OCI-LY1 (cell line): ENCODE measurements at regions not wholly inside any gene's neighbourhood (a gene's known extent, or its start where the extent isn't known, plus 50 kb on each side); places are given as distances from the start of the nearest gene placed in this dataset.

Experiments
- H2AFZ ChIP-seq: fragments of 200-600 bp; sonication (generic), shearing (Covaris generic); 2 replicates; pipeline ENCODE4 v1.6.0; 2014; ENCODE audit warnings: antibody characterized with exemption, mild to moderate bottlenecking, low read length
- H3F3A ChIP-seq: fragments of 200-600 bp; sonication (generic), shearing (Covaris generic); 2 replicates; pipeline ENCODE4 v1.6.0; 2014; ENCODE audit warnings: mild to moderate bottlenecking, antibody characterized with exemption, low read length, moderate library complexity; ENCODE audit not compliant: insufficient read depth
- H3K27ac ChIP-seq: fragments of 200-600 bp; sonication (generic); 2 replicates; pipeline ENCODE4 v1.5.1; 2014; ENCODE audit warnings: low read length, mixed run types, mild to moderate bottlenecking, low read depth; ENCODE audit not compliant: poor library complexity, severe bottlenecking
- H3K27me3 ChIP-seq: fragments of 200-600 bp; sonication (generic); 2 replicates; pipeline ENCODE4 v1.6.0; 2014; ENCODE audit warnings: antibody characterized with exemption, mild to moderate bottlenecking, low read length, moderate library complexity; ENCODE audit not compliant: insufficient read depth
- H3K36me3 ChIP-seq: fragments of 200-600 bp; sonication (generic); 2 replicates; pipeline ENCODE4 v1.6.1; 2014; ENCODE audit warnings: mild to moderate bottlenecking, antibody characterized with exemption, low read length, moderate library complexity, mixed read lengths; ENCODE audit not compliant: insufficient read depth
- H3K4me1 ChIP-seq: fragments of 200-600 bp; sonication (generic); 2 replicates; pipeline ENCODE4 v1.5.1; 2014; ENCODE audit warnings: mild to moderate bottlenecking, low read length, moderate library complexity; ENCODE audit not compliant: insufficient read depth, severe bottlenecking
- H3K4me2 ChIP-seq: fragments of 200-600 bp; sonication (generic), shearing (Covaris generic); 2 replicates; pipeline ENCODE4 v1.6.1; 2014; ENCODE audit warnings: low read length
- H3K4me3 ChIP-seq: fragments of 200-600 bp; sonication (generic); 2 replicates; pipeline ENCODE4 v1.5.1; 2014; ENCODE audit warnings: low read length, low read depth, mild to moderate bottlenecking, mixed read lengths; ENCODE audit not compliant: poor library complexity, severe bottlenecking
- H3K79me2 ChIP-seq: fragments of 200-600 bp; shearing (Covaris generic); 2 replicates; pipeline ENCODE4 v1.6.1; 2016; ENCODE audit warnings: mixed run types, low read length, mixed read lengths; ENCODE audit not compliant: insufficient read depth
- H3K9ac ChIP-seq: fragments of 200-600 bp; sonication (generic), shearing (Covaris generic); 2 replicates; pipeline ENCODE4 v1.6.1; 2014; ENCODE audit warnings: mild to moderate bottlenecking, low read length, mixed read lengths
- H3K9me2 ChIP-seq: fragments of 200-600 bp; sonication (generic), shearing (Covaris generic); 2 replicates; pipeline ENCODE4 v1.6.1; 2014; ENCODE audit warnings: low read depth, mild to moderate bottlenecking, low read length, mixed read lengths
- H3K9me3 ChIP-seq: fragments of 200-600 bp; shearing (Covaris generic); 2 replicates; pipeline ENCODE4 v1.6.1; 2014; ENCODE audit warnings: low read length, mixed read lengths
- H4K20me1 ChIP-seq: fragments of 200-600 bp; sonication (generic), shearing (Covaris generic); 2 replicates; pipeline ENCODE4 v1.6.0; 2016; ENCODE audit warnings: mild to moderate bottlenecking, low read length; ENCODE audit not compliant: insufficient read depth
- EZH2 ChIP-seq: fragments of 200-600 bp; sonication (generic), shearing (Covaris generic); IDR thresholded peaks from 2 replicates; pipeline ENCODE4 v1.8.0; 2017; ENCODE audit warnings: borderline replicate concordance, mixed run types, mild to moderate bottlenecking, antibody characterized with exemption, low read length, moderate library complexity, mixed read lengths
- TF ChIP-seq, protein P1 (sequence below): fragments of 200-600 bp; sonication (generic), shearing (Covaris generic); IDR thresholded peaks from 2 replicates; pipeline ENCODE4 v1.5.1; 2017; ENCODE audit warnings: mild to moderate bottlenecking, antibody characterized with exemption, low read length, moderate library complexity, mixed read lengths

DNA sequence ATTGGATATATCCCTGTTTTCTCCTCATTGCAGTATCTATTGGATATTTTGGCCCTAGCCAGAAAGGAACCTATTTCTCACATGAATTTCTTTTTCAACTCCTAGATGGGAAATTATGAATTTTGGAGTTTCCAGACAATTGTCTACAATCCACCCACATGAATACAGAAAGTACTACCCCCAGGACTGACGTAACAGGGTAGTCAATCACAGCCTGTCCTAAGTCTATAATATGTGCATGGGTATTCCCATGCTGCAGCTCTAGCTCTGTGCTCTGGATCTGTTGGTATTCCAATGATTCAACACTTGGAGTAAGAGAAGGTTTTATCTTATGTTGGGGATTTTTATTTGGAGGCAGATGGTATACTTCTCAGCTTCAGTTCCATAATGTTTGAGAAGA lies 393.1 kb upstream of the ARRDC4 start:
- H3K27me3 ChIP-seq: no peaks in the 10 kb centered on the region
- no peaks in the 10 kb centered on the region for H3F3A ChIP-seq
- H3K4me1 ChIP-seq: no peaks in the 10 kb centered on the region
- no peak overlapping the region for H3K9ac ChIP-seq
- H4K20me1 ChIP-seq: no peaks in the 10 kb centered on the region
- H3K4me3 ChIP-seq: no peak overlapping the region
- no peaks in the 10 kb centered on the region for H3K9me3 ChIP-seq
- TF ChIP-seq, protein P1, sequence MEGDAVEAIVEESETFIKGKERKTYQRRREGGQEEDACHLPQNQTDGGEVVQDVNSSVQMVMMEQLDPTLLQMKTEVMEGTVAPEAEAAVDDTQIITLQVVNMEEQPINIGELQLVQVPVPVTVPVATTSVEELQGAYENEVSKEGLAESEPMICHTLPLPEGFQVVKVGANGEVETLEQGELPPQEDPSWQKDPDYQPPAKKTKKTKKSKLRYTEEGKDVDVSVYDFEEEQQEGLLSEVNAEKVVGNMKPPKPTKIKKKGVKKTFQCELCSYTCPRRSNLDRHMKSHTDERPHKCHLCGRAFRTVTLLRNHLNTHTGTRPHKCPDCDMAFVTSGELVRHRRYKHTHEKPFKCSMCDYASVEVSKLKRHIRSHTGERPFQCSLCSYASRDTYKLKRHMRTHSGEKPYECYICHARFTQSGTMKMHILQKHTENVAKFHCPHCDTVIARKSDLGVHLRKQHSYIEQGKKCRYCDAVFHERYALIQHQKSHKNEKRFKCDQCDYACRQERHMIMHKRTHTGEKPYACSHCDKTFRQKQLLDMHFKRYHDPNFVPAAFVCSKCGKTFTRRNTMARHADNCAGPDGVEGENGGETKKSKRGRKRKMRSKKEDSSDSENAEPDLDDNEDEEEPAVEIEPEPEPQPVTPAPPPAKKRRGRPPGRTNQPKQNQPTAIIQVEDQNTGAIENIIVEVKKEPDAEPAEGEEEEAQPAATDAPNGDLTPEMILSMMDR: no peak
- TF ChIP-seq EZH2: no peak
- H3K36me3 ChIP-seq: no peaks in the 10 kb centered on the region
- H2AFZ ChIP-seq: no peak overlapping the region
- no peaks in the 10 kb centered on the region for H3K79me2 ChIP-seq
- H3K9me2 ChIP-seq: no peaks in the 10 kb centered on the region
- no peak overlapping the region for H3K4me2 ChIP-seq
- H3K27ac ChIP-seq: no peak overlapping the region

DNA sequence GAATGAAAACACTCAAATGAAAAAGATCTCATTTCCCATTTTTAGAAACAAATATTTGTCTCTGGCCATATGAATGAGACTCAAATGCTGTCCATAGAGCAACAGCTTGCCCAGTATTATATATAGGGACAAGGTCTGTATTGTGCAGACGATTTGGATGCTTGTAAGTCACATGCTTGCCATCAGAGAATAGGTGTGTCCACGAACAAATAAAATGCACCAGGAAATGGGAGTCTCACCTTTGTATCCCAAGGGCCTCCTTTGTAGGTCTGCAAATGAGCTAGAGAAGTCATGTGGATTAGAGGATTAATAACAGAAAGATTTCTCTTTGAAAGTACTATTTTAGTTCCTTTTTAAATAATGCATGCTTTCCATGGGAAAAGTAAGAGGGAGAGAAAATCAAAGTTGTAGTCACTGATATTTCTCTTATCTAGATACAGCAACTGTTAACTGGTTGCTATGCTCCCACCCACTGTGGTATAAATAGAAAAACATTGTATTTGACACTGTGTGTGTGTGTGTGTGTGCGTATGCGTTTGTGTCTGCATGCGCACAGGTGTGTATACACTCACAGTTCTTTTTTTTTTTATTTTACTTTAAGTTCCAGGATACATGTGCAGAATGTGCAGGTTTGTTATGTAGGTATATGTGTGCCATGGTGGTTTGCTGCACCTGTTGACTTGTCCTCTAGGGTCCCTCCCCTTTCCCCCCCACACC lies 383.4 kb upstream of the ARRDC4 start:
- H3F3A ChIP-seq: no peaks in the 10 kb centered on the region
- no peak overlapping the region for H3K27ac ChIP-seq
- H3K4me1 ChIP-seq: no peaks in the 10 kb centered on the region
- H3K79me2 ChIP-seq: no peaks in the 10 kb centered on the region
- H3K9me2 ChIP-seq: no peaks in the 10 kb centered on the region
- H3K9ac ChIP-seq: no peak overlapping the region
- no peaks in the 10 kb centered on the region for H4K20me1 ChIP-seq
- no peak overlapping the region for H3K4me3 ChIP-seq
- H2AFZ ChIP-seq: no peak overlapping the region
- no peaks in the 10 kb centered on the region for H3K9me3 ChIP-seq
- H3K36me3 ChIP-seq: no peaks in the 10 kb centered on the region
- H3K4me2 ChIP-seq: no peak overlapping the region
- TF ChIP-seq, protein P1: no peak
- no peak for TF ChIP-seq EZH2
- no peaks in the 10 kb centered on the region for H3K27me3 ChIP-seq

DNA sequence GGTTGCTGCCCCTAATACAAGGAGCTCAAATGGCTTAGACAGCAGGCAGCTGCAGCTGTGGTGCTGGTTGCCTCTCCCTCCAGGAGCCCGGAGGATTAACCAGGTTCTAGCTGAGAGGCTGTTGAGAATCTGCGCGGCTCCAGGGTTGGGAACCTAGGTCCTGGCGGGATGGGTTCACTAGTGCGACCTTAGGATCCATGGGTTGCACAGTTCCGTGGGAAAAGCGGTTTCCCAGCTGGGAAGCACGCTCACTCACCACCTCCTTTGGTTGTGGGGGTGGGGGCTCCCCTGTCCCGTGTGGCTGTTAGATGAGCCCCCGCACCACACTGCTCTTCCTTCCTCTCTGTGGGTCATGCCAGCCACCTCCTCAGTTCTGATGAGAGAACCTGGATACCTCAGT lies 375.1 kb upstream of the ARRDC4 start:
- Histone ChIP-seq H4K20me1 (no peaks in the 10 kb centered on the region), H2AFZ (no peak overlapping the region), H3K4me3 (no peak overlapping the region), H3K27me3 (no peaks in the 10 kb centered on the region), H3K27ac (no peak overlapping the region), H3K79me2 (no peaks in the 10 kb centered on the region), H3F3A (no peaks in the 10 kb centered on the region), H3K4me1 (no peaks in the 10 kb centered on the region), H3K36me3 (no peaks in the 10 kb centered on the region), H3K4me2 (no peak overlapping the region), H3K9me3 (no peaks in the 10 kb centered on the region), H3K9ac (no peak overlapping the region), H3K9me2 (no peaks in the 10 kb centered on the region)
- TF ChIP-seq EZH2: no peak
- TF ChIP-seq, protein P1: no peak
